ENCODE measurements at regions not wholly inside any gene's neighbourhood (a gene's known extent, or its start where the extent isn't known, plus 50 kb on each side); places are given as distances from the start of the nearest gene placed in this dataset.

DNA sequence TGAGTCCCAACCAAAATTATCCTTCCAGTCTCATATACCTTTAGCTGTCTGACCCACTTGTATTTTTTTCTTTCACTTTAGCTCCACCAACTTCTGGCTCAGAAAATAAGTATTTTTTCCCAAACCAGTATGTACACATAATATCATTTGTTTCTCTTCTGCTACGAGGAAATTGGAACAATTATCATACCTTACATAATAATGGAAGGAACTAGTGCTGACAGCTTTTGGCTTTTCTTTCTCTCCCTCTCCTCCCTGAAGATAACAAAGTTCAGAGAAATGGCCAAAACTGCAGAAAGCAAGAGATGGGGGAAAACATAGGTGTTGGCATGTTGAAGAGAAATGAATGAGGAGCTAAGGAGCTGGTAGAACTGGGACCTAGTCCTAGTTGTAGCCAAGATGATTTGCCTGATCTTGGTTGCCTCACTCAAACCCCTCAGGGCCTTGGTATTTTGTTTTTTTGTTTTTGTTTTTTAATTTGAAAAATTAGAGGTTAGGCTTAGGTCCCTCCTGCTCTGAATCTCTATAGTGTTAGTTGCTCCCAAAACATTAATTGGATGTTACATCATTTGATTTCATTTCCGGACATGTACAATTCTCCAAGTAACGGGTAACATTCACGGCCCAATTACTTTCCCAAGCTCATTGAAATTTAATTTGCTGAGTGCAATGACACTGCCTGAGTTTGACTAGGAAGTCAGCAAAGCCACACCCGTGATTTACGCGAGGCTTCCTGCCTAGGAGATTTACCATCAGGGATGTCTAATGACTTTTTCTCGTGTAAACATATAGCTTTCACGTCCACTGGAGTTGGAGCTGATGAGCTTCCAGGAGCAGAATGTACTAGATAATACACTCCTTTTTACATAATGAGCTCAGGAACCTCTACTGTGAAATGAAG lies 291.6 kb downstream of the TLE1 start:
- TF ChIP-seq EP300 (IDR thresholded peaks at IDR 0.05) (no peak), POLR2A (IDR thresholded peaks at IDR 0.05) (no peak)
- TF ChIP-seq, protein P1, sequence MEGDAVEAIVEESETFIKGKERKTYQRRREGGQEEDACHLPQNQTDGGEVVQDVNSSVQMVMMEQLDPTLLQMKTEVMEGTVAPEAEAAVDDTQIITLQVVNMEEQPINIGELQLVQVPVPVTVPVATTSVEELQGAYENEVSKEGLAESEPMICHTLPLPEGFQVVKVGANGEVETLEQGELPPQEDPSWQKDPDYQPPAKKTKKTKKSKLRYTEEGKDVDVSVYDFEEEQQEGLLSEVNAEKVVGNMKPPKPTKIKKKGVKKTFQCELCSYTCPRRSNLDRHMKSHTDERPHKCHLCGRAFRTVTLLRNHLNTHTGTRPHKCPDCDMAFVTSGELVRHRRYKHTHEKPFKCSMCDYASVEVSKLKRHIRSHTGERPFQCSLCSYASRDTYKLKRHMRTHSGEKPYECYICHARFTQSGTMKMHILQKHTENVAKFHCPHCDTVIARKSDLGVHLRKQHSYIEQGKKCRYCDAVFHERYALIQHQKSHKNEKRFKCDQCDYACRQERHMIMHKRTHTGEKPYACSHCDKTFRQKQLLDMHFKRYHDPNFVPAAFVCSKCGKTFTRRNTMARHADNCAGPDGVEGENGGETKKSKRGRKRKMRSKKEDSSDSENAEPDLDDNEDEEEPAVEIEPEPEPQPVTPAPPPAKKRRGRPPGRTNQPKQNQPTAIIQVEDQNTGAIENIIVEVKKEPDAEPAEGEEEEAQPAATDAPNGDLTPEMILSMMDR (IDR thresholded peaks at IDR 0.05) = no peak
